Neural progenitor cell (in vitro differentiated cells): ENCODE measurements at regions not wholly inside any gene's neighbourhood (a gene's known extent, or its start where the extent isn't known, plus 50 kb on each side); places are given as distances from the start of the nearest gene placed in this dataset.
"Not testable (repeated sequence)": the region's sequence is repeated elsewhere in the genome, so short reads cannot be mapped to it uniquely, and the experiment has no call there.

Experiments used
- DNase-seq: peaks from one replicate; pipeline ENCODE4 v3.0.0-alpha.2; 2016; ENCODE audit warnings: low spot score
- H2AFZ ChIP-seq: fragments of 200-600 bp; sonication (generic); replicated peaks from 2 replicates; pipeline ENCODE4 v1.6.1; 2016; ENCODE audit warnings: antibody characterized with exemption
- H3F3A ChIP-seq: fragments of 200-600 bp; sonication (generic); 2 replicates; pipeline ENCODE4 v1.6.1; 2016; ENCODE audit warnings: antibody characterized with exemption, low read depth
- H3K27ac ChIP-seq: fragments of 200-600 bp; sonication (generic); 2 replicates; pipeline ENCODE4 v1.5.1; 2016; ENCODE audit warnings: mild to moderate bottlenecking
- H3K27me3 ChIP-seq: fragments of 200-600 bp; sonication (generic); 2 replicates; pipeline ENCODE4 v1.6.1; 2016; ENCODE audit warnings: mild to moderate bottlenecking, moderate library complexity
- H3K36me3 ChIP-seq: fragments of 200-600 bp; sonication (generic); 2 replicates; pipeline ENCODE4 v1.5.1; 2016
- H3K4me1 ChIP-seq: fragments of 200-600 bp; sonication (generic); 2 replicates; pipeline ENCODE4 v1.6.1; 2016; ENCODE audit warnings: mixed run types
- H3K4me2 ChIP-seq: fragments of 200-600 bp; sonication (generic); 2 replicates; pipeline ENCODE4 v1.6.1; 2016
- H3K4me3 ChIP-seq: fragments of 200-600 bp; sonication (generic); 2 replicates; pipeline ENCODE4 v1.5.1; 2016
- H3K79me2 ChIP-seq: fragments of 200-600 bp; sonication (generic); 2 replicates; pipeline ENCODE4 v1.6.1; 2016; ENCODE audit warnings: low read depth
- H3K9ac ChIP-seq: fragments of 200-600 bp; sonication (generic); 2 replicates; pipeline ENCODE4 v1.6.1; 2016
- H3K9me3 ChIP-seq: fragments of 200-600 bp; sonication (generic); 2 replicates; pipeline ENCODE4 v1.5.1; 2016; ENCODE audit warnings: low read depth
- H4K20me1 ChIP-seq: fragments of 200-600 bp; sonication (generic); 2 replicates; pipeline ENCODE4 v1.6.1; 2016; ENCODE audit warnings: low read depth
- H3K27ac Mint-ChIP-seq: 3 replicates; pipeline ENCODE4 v1.8.0; 2021; ENCODE audit warnings: mixed read lengths
- H3K27me3 Mint-ChIP-seq: 2 replicates; pipeline ENCODE4 v1.8.0; 2022; ENCODE audit warnings: low read depth, mild to moderate bottlenecking, inconsistent platforms, moderate library complexity, mixed read lengths; ENCODE audit not compliant: insufficient read depth
- H3K36me3 Mint-ChIP-seq: 3 replicates; pipeline ENCODE4 v1.8.0; 2021; ENCODE audit warnings: mixed read lengths
- H3K4me1 Mint-ChIP-seq: 3 replicates; pipeline ENCODE4 v1.8.0; 2021; ENCODE audit warnings: mixed read lengths
- H3K4me3 Mint-ChIP-seq: 3 replicates; pipeline ENCODE4 v1.8.0; 2021; ENCODE audit warnings: mild to moderate bottlenecking, moderate library complexity, mixed read lengths
- H3K9me3 Mint-ChIP-seq: 3 replicates; pipeline ENCODE4 v1.8.0; 2020; ENCODE audit warnings: mixed read lengths
- CTCF ChIP-seq: fragments of 200-600 bp; sonication (generic); IDR thresholded peaks from 2 replicates; pipeline ENCODE4 v1.5.1; 2017; ENCODE audit warnings: antibody characterized with exemption, mild to moderate bottlenecking
- EZH2 ChIP-seq: fragments of 200-600 bp; sonication (generic); IDR thresholded peaks from 2 replicates; pipeline ENCODE4 v1.6.1; 2017; ENCODE audit warnings: antibody characterized with exemption, mild to moderate bottlenecking, moderate library complexity
- EZH2phosphoT487 ChIP-seq: fragments of 200-600 bp; sonication (generic); IDR thresholded peaks from 2 replicates; pipeline ENCODE4 v1.6.1; 2017; ENCODE audit warnings: antibody characterized with exemption

- Histone ChIP-seq H3K9me3 (no peaks in the 10 kb centered on the region), H3K36me3 (no peaks in the 10 kb centered on the region), H3K9ac (no peak overlapping the region), H3K4me3 (no peak overlapping the region), H3K79me2 (no peaks in the 10 kb centered on the region), H3K27ac (no peak overlapping the region), H3K4me2 (no peak overlapping the region), H3F3A (no peaks in the 10 kb centered on the region), H4K20me1 (no peaks in the 10 kb centered on the region), H2AFZ (no peak overlapping the region), H3K27me3 (no peaks in the 10 kb centered on the region), H3K4me1 (peaks cover 11% of the 10 kb centered on the region)
- peaks cover 11% of the 10 kb centered on the region for H3K9me3 Mint-ChIP-seq
- H3K27ac Mint-ChIP-seq: no peak overlapping the region
- no peak overlapping the region for H3K4me3 Mint-ChIP-seq
- peaks cover 11% of the 10 kb centered on the region for H3K4me1 Mint-ChIP-seq
- no peak for DNase-seq
- no peaks in the 10 kb centered on the region for H3K36me3 Mint-ChIP-seq
- no peaks in the 10 kb centered on the region for H3K27me3 Mint-ChIP-seq
- no peak for TF ChIP-seq EZH2
- TF ChIP-seq EZH2phosphoT487: no peak
- TF ChIP-seq CTCF: no peak
Measured at GRCh38 chr13:50543141-50543540, 300.4 kb downstream of the DLEU7 start.

- no peaks in the 10 kb centered on the region for H3K9me3 ChIP-seq
- H3K4me1 Mint-ChIP-seq: peaks cover 11% of the 10 kb centered on the region
- H3K9ac ChIP-seq: no peak overlapping the region
- H3F3A ChIP-seq: no peaks in the 10 kb centered on the region
- no peaks in the 10 kb centered on the region for H3K79me2 ChIP-seq
- peak overlapping the region; percentile 18 for H3K4me2 ChIP-seq
- H3K4me1 ChIP-seq: peaks cover 11% of the 10 kb centered on the region
- no peaks in the 10 kb centered on the region for H4K20me1 ChIP-seq
- no peaks in the 10 kb centered on the region for H3K36me3 Mint-ChIP-seq
- no peak overlapping the region for H3K27ac ChIP-seq
- no peak for TF ChIP-seq CTCF
- no peak for TF ChIP-seq EZH2
- TF ChIP-seq EZH2phosphoT487: no peak
- H3K4me3 ChIP-seq: no peak overlapping the region
- DNase-seq: peak; percentile 26
- H3K4me3 Mint-ChIP-seq: peak overlapping the region; percentile 27
- H3K36me3 ChIP-seq: no peaks in the 10 kb centered on the region
- H3K27me3 ChIP-seq: no peaks in the 10 kb centered on the region
- peak overlapping the region; percentile 94 for H3K27ac Mint-ChIP-seq
- peaks cover 7% of the 10 kb centered on the region for H3K9me3 Mint-ChIP-seq
- no peaks in the 10 kb centered on the region for H3K27me3 Mint-ChIP-seq
- peak overlapping the region; percentile 50 for H2AFZ ChIP-seq
Measured at GRCh38 chr13:50543782-50544181, 299.7 kb downstream of the DLEU7 start.

- no peak overlapping the region for H3K9ac ChIP-seq
- H2AFZ ChIP-seq: no peak overlapping the region
- H3K4me1 ChIP-seq: peaks cover 11% of the 10 kb centered on the region
- Mint-ChIP-seq H3K36me3 (no peaks in the 10 kb centered on the region), H3K4me3 (no peak overlapping the region), H3K9me3 (peaks cover 4% of the 10 kb centered on the region), H3K27me3 (no peaks in the 10 kb centered on the region), H3K4me1 (peaks cover 11% of the 10 kb centered on the region), H3K27ac (no peak overlapping the region)
- DNase-seq: no peak
- H3K79me2 ChIP-seq: no peaks in the 10 kb centered on the region
- H4K20me1 ChIP-seq: no peaks in the 10 kb centered on the region
- no peak overlapping the region for H3K4me3 ChIP-seq
- H3K4me2 ChIP-seq: no peak overlapping the region
- no peak for TF ChIP-seq EZH2
- no peaks in the 10 kb centered on the region for H3K36me3 ChIP-seq
- no peaks in the 10 kb centered on the region for H3K9me3 ChIP-seq
- no peaks in the 10 kb centered on the region for H3F3A ChIP-seq
- no peak overlapping the region for H3K27ac ChIP-seq
- no peaks in the 10 kb centered on the region for H3K27me3 ChIP-seq
Measured at GRCh38 chr13:50544211-50544610, 299.3 kb downstream of the DLEU7 start.

- DNase-seq, H3K4me2 ChIP-seq, H3K36me3 Mint-ChIP-seq, H3K9ac ChIP-seq, H2AFZ ChIP-seq, H3K4me3 ChIP-seq, H3K79me2 ChIP-seq, H3K27ac ChIP-seq, H3K27me3 Mint-ChIP-seq, H3K27ac Mint-ChIP-seq, H3F3A ChIP-seq, H3K9me3 Mint-ChIP-seq, H3K36me3 ChIP-seq, H3K27me3 ChIP-seq, H3K4me3 Mint-ChIP-seq, H4K20me1 ChIP-seq, H3K9me3 ChIP-seq: not testable (repeated sequence)
- peaks cover 18% of the 10 kb centered on the region for H3K4me1 Mint-ChIP-seq
- peaks cover 11% of the 10 kb centered on the region for H3K4me1 ChIP-seq
Measured at GRCh38 chr13:50547175-50547574, 296.3 kb downstream of the DLEU7 start.
